Prostate gland (tissue), 2 donors: ENCODE measurements at regions not wholly inside any gene's neighbourhood (a gene's known extent, or its start where the extent isn't known, plus 50 kb on each side); places are given as distances from the start of the nearest gene placed in this dataset.

Source experiments
- CTCF ChIP-seq, 4 experiments: fragments of 200-600 bp in 2 of 4; fragments of 450-650 bp in 2 of 4; sonication (generic) in 2 of 4; IDR thresholded peaks; 1 replicate in 3 of 4; 2 replicates in 1 of 4; pipeline ENCODE4 v1.5.1; 2016 to 2019; ENCODE audit warnings: antibody characterized with exemption in 4 of 4, mild to moderate bottlenecking in 2 of 4, moderate library complexity in 2 of 4
- POLR2A ChIP-seq: fragments of 450-650 bp; IDR thresholded peaks from one replicate; pipeline ENCODE4 v1.6.1; 2016; ENCODE audit warnings: antibody characterized with exemption, mild to moderate bottlenecking
- POLR2AphosphoS5 ChIP-seq: sonication (generic); formaldehyde crosslinking; IDR thresholded peaks from one replicate; pipeline ENCODE4 v1.6.1; 2017; ENCODE audit warnings: antibody characterized with exemption

GRCh38 chr4:29153642-29154041, 1566.5 kb upstream of the PCDH7 start:
- TF ChIP-seq CTCF (IDR thresholded peaks at IDR 0.05) (no peak), POLR2A (no peak), POLR2AphosphoS5 (no peak)
